Nephron progenitor cell (in vitro differentiated cells): ENCODE measurements at regions not wholly inside any gene's neighbourhood (a gene's known extent, or its start where the extent isn't known, plus 50 kb on each side); places are given as distances from the start of the nearest gene placed in this dataset.
A peak's percentile ranks its signal among the peaks of the same experiment; 100 is the strongest.

Source experiments
- DNase-seq: peaks from one replicate; pipeline ENCODE4 v3.0.0; 2021
- H3K27ac Mint-ChIP-seq: 2 replicates; pipeline ENCODE4 v1.8.0; 2021; ENCODE audit warnings: mild to moderate bottlenecking, moderate library complexity, mixed read lengths
- H3K27me3 Mint-ChIP-seq: 2 replicates; pipeline ENCODE4 v1.8.0; 2021; ENCODE audit warnings: mild to moderate bottlenecking, low read depth, mixed read lengths; ENCODE audit not compliant: poor library complexity
- H3K36me3 Mint-ChIP-seq: 2 replicates; pipeline ENCODE4 v1.8.0; 2021; ENCODE audit warnings: low read depth, mixed read lengths
- H3K4me1 Mint-ChIP-seq: 2 replicates; pipeline ENCODE4 v1.8.0; 2021; ENCODE audit warnings: mixed read lengths
- H3K4me3 Mint-ChIP-seq: 2 replicates; pipeline ENCODE4 v1.8.0; 2021; ENCODE audit warnings: mild to moderate bottlenecking, moderate library complexity, mixed read lengths
- H3K9me3 Mint-ChIP-seq: 2 replicates; pipeline ENCODE4 v1.8.0; 2021; ENCODE audit warnings: mild to moderate bottlenecking, moderate library complexity, mixed read lengths
- CTCF ChIP-seq: fragments of 200-600 bp; sonication (generic); IDR thresholded peaks from 2 replicates; pipeline ENCODE4 v1.5.0; 2021; ENCODE audit warnings: antibody characterized with exemption

GRCh38 chr3:168288511-168289401 lies 193.0 kb upstream of the GOLIM4 start:
- TF ChIP-seq CTCF = no peak
- H3K27ac Mint-ChIP-seq = no peak overlapping the region
- H3K4me1 Mint-ChIP-seq = no peaks in the 10 kb centered on the region
- no peaks in the 10 kb centered on the region for H3K36me3 Mint-ChIP-seq
- no peaks in the 10 kb centered on the region for H3K9me3 Mint-ChIP-seq
- no peak for DNase-seq
- H3K27me3 Mint-ChIP-seq = no peaks in the 10 kb centered on the region
- H3K4me3 Mint-ChIP-seq = no peak overlapping the region

GRCh38 chr3:168285506-168285905 lies 189.8 kb upstream of the GOLIM4 start:
- Mint-ChIP-seq H3K27me3 (no peaks in the 10 kb centered on the region), H3K4me3 (no peak overlapping the region)

GRCh38 chr3:168284728-168285127 lies 189.0 kb upstream of the GOLIM4 start:
- no peak for DNase-seq
- Mint-ChIP-seq H3K4me1 (no peaks in the 10 kb centered on the region), H3K27me3 (no peaks in the 10 kb centered on the region), H3K9me3 (no peaks in the 10 kb centered on the region), H3K36me3 (no peaks in the 10 kb centered on the region), H3K27ac (peak overlapping the region; percentile 29), H3K4me3 (no peak overlapping the region)
- no peak for TF ChIP-seq CTCF

More at GRCh38 chr3:168285506-168285905, 189.8 kb upstream of the GOLIM4 start:
- DNase-seq = no peak
- no peaks in the 10 kb centered on the region for H3K36me3 Mint-ChIP-seq
- no peak overlapping the region for H3K27ac Mint-ChIP-seq
- TF ChIP-seq CTCF = no peak
- H3K4me1 Mint-ChIP-seq = no peaks in the 10 kb centered on the region
- no peaks in the 10 kb centered on the region for H3K9me3 Mint-ChIP-seq

- TF ChIP-seq CTCF = no peak
- Mint-ChIP-seq H3K27ac (no peak overlapping the region), H3K9me3 (no peaks in the 10 kb centered on the region), H3K36me3 (peaks cover 9% of the 10 kb centered on the region), H3K27me3 (no peaks in the 10 kb centered on the region), H3K4me1 (no peaks in the 10 kb centered on the region), H3K4me3 (no peak overlapping the region)
- DNase-seq = no peak
These were observed 179.9 kb upstream of the GOLIM4 start for GRCh38 chr3:168275662-168276061.

GRCh38 chr3:168273917-168274316 lies 178.2 kb upstream of the GOLIM4 start:
- Mint-ChIP-seq H3K4me1 (no peaks in the 10 kb centered on the region), H3K36me3 (peaks cover 9% of the 10 kb centered on the region), H3K4me3 (no peak overlapping the region), H3K27ac (no peak overlapping the region), H3K27me3 (no peaks in the 10 kb centered on the region), H3K9me3 (no peaks in the 10 kb centered on the region)
- TF ChIP-seq CTCF = no peak
- no peak for DNase-seq

- TF ChIP-seq CTCF = no peak
- no peaks in the 10 kb centered on the region for H3K9me3 Mint-ChIP-seq
- H3K4me1 Mint-ChIP-seq = no peaks in the 10 kb centered on the region
- H3K4me3 Mint-ChIP-seq = no peak overlapping the region
- peaks cover 9% of the 10 kb centered on the region for H3K36me3 Mint-ChIP-seq
- DNase-seq = no peak
- no peaks in the 10 kb centered on the region for H3K27me3 Mint-ChIP-seq
- no peak overlapping the region for H3K27ac Mint-ChIP-seq
These were observed 177.3 kb upstream of the GOLIM4 start for GRCh38 chr3:168273036-168273435.
